ENCODE measurements at regions not wholly inside any gene's neighbourhood (a gene's known extent, or its start where the extent isn't known, plus 50 kb on each side); places are given as distances from the start of the nearest gene placed in this dataset.

GRCh38 chr2:19706332-19706731, 195.5 kb downstream of the TTC32 start:
- Histone ChIP-seq H3K4me1 (ENCODE audit: control insufficient read depth, insufficient read depth, low read length) (no peaks in the 10 kb centered on the region), H3K4me3 (ENCODE audit: low read depth in 2 of 2, low read length in 2 of 2) (no peak overlapping the region), H3K9me3 (ENCODE audit: control insufficient read depth, insufficient read depth, low read depth, low read length) (no peaks in the 10 kb centered on the region), H3K27me3 (ENCODE audit: control insufficient read depth, insufficient read depth, low read length) (no peaks in the 10 kb centered on the region), H3K27ac (ENCODE audit: low read length) (no peak overlapping the region), H3K36me3 (ENCODE audit: control insufficient read depth, insufficient read depth, low read length) (no peaks in the 10 kb centered on the region)
- intact Hi-C loops (cut with micrococcal nuclease; ENCODE audit: unreplicated experiment): no loop called here
- ATAC-seq (no peak), DNase-seq (ENCODE audit: low read depth, low spot score) (no peak)
- ChIA-PET CTCF (no interaction called here), POLR2A (no interaction called here)
- no TSS peak for BruUV-seq (replicated peaks)
- in situ Hi-C loops (cut with HindIII; ENCODE audit: low pct_unique_long_range_greater_than_20kb, low sequenced_read_pairs): no loop called here
- no peak for TF ChIP-seq SIN3A (IDR thresholded peaks at IDR 0.05; ENCODE audit: borderline replicate concordance, insufficient read depth, low read depth, low read length)
- TF ChIP-seq TCF7L2 (IDR thresholded peaks at IDR 0.05; ENCODE audit: low read depth, low read length): no peak
- TF ChIP-seq CTCF (IDR thresholded peaks at IDR 0.05): no peak
- no peak for TF ChIP-seq POLR2AphosphoS5 (IDR thresholded peaks at IDR 0.05; ENCODE audit: low read depth, low read length)
- no peak for TF ChIP-seq REST (IDR thresholded peaks at IDR 0.05; ENCODE audit: insufficient read depth in 1 of 2, low read depth in 2 of 2, low read length in 1 of 2)

- DNase-seq (ENCODE audit: low read depth, low spot score) (no peak), ATAC-seq (no peak)
- in situ Hi-C loops (cut with HindIII; ENCODE audit: low pct_unique_long_range_greater_than_20kb, low sequenced_read_pairs): no loop called here
- Histone ChIP-seq H3K27ac (ENCODE audit: low read length) (no peak overlapping the region), H3K36me3 (ENCODE audit: control insufficient read depth, insufficient read depth, low read length) (no peaks in the 10 kb centered on the region), H3K4me1 (ENCODE audit: control insufficient read depth, insufficient read depth, low read length) (no peaks in the 10 kb centered on the region), H3K9me3 (ENCODE audit: control insufficient read depth, insufficient read depth, low read depth, low read length) (no peaks in the 10 kb centered on the region), H3K4me3 (ENCODE audit: low read depth in 2 of 2, low read length in 2 of 2) (no peak overlapping the region), H3K27me3 (ENCODE audit: control insufficient read depth, insufficient read depth, low read length) (no peaks in the 10 kb centered on the region)
- intact Hi-C loops (cut with micrococcal nuclease; ENCODE audit: unreplicated experiment): no loop called here
- CTCF ChIA-PET: no interaction called here
- POLR2A ChIA-PET: no interaction called here
- no peak for TF ChIP-seq REST (IDR thresholded peaks at IDR 0.05; ENCODE audit: insufficient read depth in 1 of 2, low read depth in 2 of 2, low read length in 1 of 2)
- no peak for TF ChIP-seq TCF7L2 (IDR thresholded peaks at IDR 0.05; ENCODE audit: low read depth, low read length)
- no peak for TF ChIP-seq CTCF (IDR thresholded peaks at IDR 0.05)
- TF ChIP-seq POLR2AphosphoS5 (IDR thresholded peaks at IDR 0.05; ENCODE audit: low read depth, low read length): no peak
- no peak for TF ChIP-seq SIN3A (IDR thresholded peaks at IDR 0.05; ENCODE audit: borderline replicate concordance, insufficient read depth, low read depth, low read length)
- BruUV-seq (replicated peaks): no TSS peak
These were observed 199.5 kb downstream of the TTC32 start for GRCh38 chr2:19702267-19702666.
